ENCODE measurements at regions not wholly inside any gene's neighbourhood (a gene's known extent, or its start where the extent isn't known, plus 50 kb on each side); places are given as distances from the start of the nearest gene placed in this dataset.

DNA sequence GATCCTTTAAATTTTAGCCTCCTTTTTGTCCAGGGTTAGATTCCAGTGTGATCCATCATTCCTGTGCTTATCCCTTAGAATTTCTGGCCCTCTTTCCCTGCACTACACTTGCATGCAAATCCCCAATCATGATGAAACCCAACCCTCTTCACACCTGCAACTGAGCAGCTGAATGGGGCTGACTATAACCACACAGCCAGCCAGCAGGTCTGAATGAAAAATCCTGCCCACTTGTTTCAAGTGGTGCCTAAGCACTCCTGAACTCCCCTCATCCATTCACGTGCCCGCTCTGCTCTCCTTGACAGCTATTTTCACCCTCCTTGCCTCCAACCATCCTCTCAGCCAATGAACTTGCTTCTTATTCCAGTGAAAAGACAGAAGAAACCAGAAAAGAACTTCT, 80.5 kb upstream of the AFF3 start:
- DNase-seq (ENCODE audit: low spot score in 2 of 2) (no peak), FAIRE-seq (no peak)

DNA sequence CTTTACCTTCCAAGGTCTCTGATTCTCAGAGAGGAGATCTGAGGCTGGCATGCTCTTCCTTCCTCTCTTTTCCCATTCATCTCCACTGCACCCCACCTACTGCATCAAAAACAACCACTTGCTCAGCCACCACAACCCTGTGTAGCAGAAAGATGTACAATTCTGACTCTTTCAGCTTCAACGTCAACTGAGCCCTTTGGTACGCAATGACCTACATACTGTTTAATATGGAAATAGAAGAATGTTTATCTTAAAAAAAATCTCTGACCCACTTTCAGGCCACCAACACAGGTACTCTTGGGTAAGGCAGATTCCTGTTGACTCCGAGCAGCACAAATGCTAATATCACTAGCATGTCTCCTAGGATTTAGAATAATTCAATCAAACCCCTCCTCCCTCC, 76.2 kb upstream of the AFF3 start:
- no peak for DNase-seq (ENCODE audit: low spot score in 2 of 2)
- FAIRE-seq, result no peak

DNA sequence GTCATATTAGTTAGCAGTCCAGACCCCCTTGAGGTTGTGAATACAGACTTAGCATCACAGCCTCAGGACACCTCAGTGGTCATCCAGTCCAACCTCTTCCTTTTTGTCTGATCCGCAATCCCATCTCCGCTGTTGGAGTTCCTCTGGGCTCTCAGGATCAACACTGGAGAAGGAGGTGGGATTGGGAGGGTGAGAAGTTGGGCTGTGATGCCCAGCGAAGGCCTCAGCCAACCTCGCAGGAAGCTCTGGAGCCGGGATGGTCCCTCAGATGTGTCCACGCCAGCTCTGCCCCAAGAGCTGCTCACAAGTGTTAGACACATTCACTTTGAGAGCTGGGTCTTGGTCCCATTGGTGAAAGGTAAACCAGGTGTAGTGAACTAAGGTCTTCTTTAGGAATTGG, 74.9 kb upstream of the AFF3 start:
- DNase-seq (ENCODE audit: low spot score in 2 of 2) (no peak), FAIRE-seq (no peak)

DNA sequence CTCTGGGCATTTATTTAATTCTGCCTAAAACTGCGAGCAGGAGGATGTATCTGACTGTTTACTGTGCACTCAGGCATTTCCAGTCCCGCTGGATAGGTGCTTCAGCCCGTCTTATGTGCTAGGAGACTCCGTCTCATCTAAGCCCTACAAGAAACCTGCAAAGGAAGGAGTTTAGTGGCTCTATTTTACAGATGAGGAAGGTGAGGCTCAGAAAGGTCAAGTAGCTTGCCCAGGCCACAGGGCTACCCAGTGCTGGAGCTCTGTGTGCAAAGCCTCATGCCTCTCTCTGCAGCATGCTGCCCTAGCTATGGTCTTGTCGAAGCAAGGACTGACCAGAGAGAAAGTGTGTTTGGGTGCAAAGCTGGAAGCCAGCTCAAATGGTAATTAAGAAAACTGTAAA, 73.6 kb upstream of the AFF3 start:
- DNase-seq (ENCODE audit: low spot score in 2 of 2) (no peak), FAIRE-seq (no peak)

DNA sequence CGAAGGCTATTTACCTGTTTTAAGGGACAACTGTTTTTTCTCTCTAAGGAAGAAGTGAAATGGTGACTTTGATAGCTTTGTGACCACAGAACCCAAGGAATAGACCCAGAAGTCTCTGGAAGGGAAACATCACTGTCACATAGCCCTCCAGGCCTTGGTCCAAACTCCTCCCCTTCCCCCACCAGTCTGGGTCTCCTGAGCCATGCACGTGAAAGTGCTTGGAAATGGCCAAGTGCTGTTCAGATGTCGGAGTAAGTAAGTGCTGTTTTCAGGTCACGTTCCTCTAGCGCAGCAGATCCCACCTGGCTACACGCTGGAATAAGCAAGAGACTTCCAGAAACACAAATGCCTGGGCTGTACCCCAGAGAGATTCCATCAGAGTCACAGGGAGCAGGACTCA, 73.0 kb upstream of the AFF3 start:
- FAIRE-seq (no peak), DNase-seq (ENCODE audit: low spot score in 2 of 2) (no peak)

DNA sequence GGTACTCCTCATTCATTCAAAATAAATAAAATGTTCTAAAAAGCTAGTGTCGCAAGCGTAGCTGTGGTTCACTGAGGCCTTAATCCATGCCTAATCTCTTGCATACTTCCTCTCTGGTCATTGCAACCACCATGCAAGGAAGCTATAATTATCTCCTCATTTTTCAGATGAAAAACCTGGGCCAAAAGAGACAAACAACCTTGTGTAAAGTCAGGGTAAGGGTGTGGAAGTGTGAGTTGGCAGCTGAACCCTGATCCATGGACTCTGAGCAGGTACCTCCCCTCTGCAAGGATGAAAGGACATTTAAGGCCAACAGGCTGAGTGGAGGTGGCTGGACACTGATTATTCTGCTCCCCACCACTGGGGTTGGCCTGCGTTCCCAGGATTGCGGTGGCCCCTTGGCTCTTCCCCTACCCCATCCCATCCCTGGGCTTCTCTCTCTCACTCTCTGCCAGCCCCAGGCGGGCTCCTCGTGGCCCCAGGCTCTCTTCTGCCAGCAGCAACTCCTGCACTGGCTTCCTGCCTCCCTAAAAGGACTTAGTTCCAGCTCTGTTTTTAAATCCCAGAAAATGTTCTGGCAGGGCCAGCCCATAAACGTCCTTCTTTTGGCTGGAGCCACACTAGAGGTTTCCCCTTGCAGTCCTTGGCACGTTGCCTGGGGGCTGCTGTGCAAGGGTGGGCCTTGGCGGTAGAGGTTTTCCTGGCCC, 72.0 kb upstream of the AFF3 start:
- no peak for FAIRE-seq
- DNase-seq (ENCODE audit: low spot score in 2 of 2), result no peak

DNA sequence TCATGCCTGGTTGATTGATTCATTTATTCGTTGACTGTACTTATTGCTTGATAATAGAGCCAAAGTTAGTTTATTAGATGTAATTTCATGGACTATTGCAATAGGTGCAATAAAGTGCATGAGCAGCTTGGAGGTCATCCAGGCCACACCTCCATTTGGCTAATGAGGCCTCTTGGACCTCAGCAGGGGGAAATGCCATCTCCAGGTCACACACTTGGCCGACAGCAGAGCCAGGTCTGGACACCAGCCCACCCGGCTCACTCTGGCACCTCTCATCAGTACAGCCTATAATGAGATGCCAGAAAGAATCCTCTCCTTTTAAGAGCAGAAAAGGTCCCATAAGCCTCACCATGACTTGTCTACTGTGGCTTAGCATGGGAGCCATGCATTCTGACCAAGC, 71.2 kb upstream of the AFF3 start:
- no peak for FAIRE-seq
- DNase-seq (ENCODE audit: low spot score in 2 of 2), result no peak

DNA sequence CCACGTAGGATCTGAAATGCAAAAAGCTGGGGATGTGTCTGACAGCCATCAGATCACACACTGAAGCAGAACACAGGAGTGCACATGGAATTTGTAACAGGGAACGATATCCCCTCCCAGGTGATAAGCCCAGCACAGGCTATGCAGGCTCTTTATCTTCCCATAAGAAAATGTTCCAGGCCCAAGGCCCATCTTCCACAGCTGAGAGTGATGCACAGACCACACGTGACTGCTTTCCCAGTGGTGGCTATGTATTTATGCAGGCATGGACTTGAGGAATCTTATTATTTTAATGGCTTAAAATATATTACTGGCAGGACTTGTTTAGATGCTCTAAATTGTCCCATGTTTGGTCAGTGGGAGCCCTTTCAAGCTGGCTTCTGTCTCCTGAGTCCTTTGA, 70.5 kb upstream of the AFF3 start:
- FAIRE-seq, result no peak
- no peak for DNase-seq (ENCODE audit: low spot score in 2 of 2)

DNA sequence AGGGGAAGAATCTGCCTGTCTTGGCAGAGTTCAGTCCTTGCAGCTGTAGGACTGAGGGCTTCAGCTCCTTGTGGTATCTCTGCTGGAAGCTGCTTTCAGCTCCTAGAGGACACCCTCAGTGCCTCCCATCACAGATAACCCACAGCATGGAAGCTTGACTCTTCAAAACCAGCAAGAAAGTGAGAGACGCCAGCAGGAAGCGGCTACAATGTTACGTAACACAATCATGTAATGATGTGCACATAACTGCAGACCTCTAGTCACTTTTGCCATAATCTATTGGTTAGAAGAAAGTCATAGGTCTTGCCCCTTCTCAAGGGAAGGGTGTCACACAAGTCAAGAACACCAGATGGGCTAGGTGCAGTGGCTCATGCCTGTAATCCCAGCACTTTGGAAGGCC, 69.1 kb upstream of the AFF3 start:
- DNase-seq (ENCODE audit: low spot score in 2 of 2) (no peak), FAIRE-seq (no peak)

DNA sequence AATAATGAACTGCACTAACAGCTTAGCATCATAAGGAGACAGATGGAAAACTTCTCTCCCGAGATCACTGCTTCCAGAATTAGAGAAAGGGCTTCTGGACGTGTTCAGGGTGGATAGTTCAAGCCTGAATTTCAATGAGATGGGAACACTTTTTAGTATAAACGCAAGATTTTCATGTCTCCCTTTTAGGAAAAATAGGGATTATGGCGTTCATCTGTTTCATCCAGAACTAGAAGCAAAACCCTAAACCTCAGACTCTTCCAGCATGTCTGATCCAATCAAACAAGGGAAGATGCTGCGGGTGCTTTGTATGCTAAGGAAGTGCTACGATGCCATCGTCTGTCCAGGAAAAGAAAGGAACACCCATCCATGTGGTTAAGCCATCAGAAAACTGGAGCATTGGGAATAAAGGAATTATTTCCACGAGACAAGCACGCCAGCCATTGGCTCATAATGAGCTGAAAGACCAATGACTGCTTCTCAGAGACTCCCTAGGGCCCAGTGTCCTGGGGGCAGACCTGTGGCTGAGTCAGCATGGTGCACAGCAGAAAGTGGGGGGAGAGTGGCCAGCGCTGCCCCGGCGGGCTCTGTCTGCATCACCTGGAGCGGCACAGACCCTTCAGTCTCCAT, 65.9 kb upstream of the AFF3 start:
- FAIRE-seq (no peak), DNase-seq (ENCODE audit: low spot score in 2 of 2) (peak in 1 of 2 donors; percentile 30)

DNA sequence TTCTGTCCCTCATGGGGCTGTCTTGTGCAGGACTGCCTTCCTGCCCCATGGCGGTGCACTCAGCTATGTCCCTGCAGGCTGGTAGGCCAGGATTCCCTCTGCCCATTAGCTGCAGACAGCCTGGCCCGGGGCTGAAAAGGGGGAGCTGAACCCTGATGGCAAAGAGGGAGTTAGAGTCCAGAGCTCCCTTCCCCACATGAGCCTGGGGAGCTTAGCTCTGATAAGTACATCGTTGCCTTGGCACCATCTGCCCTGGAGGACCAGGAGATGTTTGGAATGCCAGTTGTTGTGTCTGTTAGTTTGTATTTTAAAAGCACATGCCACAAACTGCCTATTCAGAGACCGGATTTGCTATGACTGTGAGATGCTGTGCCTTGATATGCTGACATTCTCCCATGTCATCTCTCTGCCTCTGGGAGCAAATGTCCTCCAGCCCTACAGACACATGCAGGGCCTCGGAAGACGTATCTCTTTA, 65.1 kb upstream of the AFF3 start:
- no peak for FAIRE-seq

DNA sequence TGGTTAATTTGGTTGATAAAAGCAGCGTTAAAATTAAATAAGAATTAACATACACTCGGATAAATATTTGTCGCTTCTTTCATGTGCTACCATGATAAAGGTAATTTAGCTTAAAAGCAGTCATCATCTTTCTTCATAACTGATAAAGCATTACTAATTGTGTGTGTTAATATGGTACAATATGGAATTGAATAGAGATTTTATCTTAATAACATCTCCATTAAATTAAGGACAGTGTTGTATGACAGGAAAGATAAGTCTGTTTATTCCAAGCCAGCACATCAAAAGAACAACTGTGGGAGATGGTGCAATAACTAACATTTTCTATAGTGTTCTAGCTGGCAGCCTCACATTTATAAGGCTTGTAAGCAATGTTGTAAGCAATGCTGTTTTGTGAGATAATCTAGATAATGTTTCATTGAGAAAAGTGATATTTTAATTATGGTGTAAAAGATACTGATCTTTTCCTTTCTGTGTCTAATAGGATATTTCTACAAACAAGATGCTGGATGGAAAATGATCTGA, 64.4 kb upstream of the AFF3 start:
- no peak for FAIRE-seq
- DNase-seq (ENCODE audit: low spot score in 2 of 2), result no peak

More for the DNA sequence above, 65.1 kb upstream of the AFF3 start:
- DNase-seq (ENCODE audit: low spot score in 2 of 2), result no peak

DNA sequence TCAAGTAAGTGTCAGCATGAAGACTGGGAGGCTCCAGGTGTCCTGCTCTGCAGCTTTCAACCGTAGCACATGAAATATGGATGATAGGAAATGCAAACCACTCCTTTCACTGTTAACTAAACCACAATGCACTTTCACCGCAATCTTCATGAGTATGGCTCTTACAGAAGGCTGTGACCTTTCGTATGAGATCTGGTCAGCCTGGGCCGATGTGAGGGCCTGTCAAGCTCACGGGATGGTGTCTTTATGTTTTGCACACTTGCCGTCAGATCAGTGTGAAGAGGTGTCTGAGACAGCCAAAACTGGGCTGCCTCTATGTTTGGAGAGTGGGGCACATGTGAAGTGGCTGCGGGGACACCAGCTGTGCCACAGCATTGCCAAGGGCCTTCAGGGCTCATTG, 62.8 kb upstream of the AFF3 start:
- FAIRE-seq, result no peak

DNA sequence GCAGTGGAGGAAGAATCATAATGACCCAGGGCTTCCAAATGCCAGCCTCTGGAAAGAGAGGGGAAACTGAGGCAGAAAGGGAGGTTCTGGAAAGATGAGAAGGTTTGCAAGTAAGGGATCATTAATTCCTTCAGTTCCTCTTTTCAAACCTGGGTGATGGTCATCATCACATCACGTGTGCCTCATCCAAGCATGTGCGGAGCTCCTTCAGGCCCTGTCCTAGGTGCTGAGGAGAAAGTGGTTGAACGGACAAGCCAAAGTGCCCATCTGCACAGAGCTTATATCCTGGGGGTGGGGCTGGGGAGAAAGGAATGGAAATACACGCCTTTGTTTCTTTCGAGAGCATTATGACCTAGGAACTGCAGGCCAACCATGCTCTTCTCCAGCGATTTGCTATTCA, 60.2 kb upstream of the AFF3 start:
- DNase-seq (ENCODE audit: low spot score in 2 of 2) (no peak), FAIRE-seq (no peak)

More for the DNA sequence above, 62.8 kb upstream of the AFF3 start:
- no peak for DNase-seq (ENCODE audit: low spot score in 2 of 2)

DNA sequence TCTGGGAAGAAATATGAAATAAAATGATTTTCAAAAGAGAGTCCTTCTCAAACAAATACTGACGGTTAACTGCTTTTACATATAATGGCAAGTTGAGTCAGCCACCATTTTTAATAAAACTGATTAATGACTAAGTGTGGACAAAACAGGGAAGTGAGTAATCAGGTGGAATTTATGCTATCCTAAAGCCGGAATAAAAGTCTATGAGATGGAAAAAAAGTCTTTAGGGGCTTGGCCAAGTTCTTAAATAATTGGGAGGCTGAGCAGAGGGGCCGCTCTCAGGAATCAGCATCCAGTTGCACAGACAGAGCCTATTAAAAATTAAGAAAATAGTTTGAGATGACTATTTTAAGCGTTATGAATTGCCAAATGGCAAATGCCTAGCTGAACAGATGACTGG, 58.6 kb upstream of the AFF3 start:
- DNase-seq (ENCODE audit: low spot score in 2 of 2) (no peak), FAIRE-seq (no peak)

DNA sequence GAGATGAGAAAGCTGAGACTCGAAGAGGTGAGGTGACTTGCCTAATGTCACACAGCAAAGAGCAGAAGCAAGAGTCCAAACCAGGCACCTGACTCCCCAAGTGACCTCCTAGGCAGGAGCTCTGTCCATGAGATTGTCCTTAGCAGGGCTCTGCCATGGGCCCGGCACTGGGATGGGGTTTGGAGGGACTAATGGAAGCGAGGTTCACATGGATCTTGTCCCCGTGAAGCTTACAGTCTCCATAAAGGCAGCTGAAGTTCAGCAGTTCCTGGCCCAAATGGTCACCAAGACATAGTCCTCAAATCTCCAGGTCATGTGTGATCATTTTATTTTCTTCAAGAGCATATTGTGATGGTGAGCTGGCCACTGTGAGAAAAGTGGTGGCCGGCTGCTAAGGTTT, 57.0 kb upstream of the AFF3 start:
- FAIRE-seq (no peak), DNase-seq (ENCODE audit: low spot score in 2 of 2) (no peak)

DNA sequence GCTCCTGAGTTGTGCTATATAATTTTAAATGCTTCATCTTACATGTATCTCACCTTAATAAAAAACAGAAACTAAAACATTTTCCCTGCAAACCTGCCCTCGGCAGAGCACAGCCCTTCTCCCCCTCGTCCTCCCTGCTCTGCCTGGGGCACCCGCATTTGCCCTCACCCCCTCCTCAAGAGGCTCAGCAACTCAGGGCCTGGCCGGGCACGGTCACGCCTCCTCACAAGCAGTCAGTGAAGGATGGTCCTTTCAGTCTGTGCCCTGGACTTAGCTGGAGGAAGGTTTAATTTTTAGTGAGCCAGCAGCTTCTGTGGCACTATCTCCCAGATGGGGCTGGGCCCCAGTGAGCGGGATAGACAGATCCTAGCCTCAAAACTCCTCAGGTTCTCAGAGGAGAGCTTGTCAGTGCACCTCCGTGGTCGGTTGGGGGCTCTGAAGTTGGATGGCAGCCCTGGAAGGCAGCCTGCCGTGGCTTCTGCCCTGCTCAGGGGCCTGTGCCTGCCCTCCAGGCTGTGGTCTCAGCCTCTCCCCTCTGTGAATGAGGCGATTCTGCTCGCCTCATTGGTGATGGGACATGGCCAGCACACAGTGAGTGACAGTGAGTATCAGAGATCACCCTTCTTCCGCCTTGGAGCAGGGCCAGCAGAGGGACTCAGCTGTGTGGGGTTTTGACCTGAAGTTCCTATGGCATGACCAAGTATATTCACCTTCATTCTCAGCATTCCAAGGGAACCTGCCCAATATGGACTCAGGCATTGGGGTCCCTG, 56.3 kb upstream of the AFF3 start:
- FAIRE-seq, result no peak

DNA sequence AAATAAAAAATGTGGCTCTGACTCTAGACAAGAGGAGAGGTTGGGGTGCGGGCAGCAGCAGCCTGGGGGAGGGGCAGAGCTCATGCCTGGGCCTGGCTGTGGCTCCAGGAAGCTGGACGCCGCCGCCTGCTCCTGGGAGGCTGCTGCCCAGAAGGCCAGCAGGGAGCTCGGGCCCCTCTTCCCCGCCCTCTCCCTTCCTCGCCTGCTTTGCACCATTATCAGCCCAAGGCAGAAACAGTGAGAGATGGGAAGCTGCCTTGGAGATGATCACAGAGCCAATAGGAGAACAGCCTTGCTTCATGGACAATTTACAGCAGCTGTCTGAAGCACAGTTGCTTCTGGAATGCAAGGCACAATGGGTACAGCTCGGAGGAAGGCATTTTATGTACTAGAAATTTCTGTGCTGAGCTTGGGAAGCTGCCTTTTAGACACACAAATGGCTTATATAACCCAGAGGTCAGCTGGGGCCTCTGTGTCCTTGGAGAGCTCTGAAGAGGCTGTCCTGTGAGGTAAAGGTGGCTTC, 55.3 kb upstream of the AFF3 start:
- DNase-seq (ENCODE audit: low spot score in 2 of 2), result peak in 1 of 2 donors; percentile 35
- FAIRE-seq, result no peak

More for the DNA sequence above, 56.3 kb upstream of the AFF3 start:
- DNase-seq (ENCODE audit: low spot score in 2 of 2), result no peak

DNA sequence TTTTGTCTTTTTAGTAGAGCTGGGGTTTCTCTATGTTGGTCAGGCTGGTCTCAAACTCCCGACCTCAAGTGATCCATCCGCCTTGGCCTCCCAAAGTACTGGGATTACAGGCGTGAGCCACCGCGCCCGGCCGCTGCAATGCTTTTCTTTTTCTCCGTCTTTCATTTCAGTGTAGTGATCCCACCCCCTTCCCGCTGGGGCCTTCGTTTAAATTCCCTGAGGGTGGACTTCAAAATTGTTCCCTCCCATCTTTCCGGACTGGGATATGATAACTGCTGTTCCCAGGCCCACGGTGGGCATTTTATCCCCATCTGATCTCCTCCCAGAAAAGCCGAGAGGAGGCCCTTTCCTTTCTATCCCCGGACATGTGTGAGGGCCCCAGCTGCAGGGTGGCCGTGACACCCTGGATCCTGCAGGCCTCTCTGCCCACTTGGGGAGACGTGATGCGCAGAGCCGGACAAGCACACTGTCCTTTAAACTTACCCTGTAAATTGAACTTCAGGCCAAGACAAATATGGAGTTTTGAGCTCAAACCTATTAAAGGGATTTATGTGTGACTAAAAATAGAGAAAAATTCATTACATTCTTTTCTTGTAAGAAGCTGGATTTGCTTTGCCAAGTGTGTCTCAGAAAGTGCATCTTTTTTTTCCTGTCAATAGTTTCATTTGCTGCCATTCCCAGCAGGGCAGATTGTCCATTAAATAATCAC, 54.5 kb upstream of the AFF3 start:
- FAIRE-seq, result no peak
- DNase-seq (ENCODE audit: low spot score in 2 of 2), result no peak

DNA sequence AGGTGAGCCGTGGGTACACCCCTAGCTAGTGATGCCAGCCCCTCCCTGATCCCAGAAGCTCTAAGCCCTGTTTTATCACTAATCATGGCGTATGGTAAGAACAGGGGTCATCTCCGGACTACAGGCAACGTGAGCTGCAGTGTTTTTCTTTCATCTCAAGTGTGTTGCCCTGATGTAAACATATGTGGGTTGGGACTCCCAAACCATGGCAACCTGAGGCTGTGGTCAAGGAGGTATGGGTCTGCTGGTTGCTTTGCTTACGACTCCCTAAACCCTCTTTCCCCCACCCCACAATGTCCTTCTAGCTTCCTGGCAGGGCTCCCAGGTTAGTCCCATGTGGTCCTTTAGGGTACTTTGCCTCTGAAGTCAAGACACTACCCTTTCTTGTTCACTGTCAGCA, 53.6 kb upstream of the AFF3 start:
- no peak for FAIRE-seq
- no peak for DNase-seq (ENCODE audit: low spot score in 2 of 2)

DNA sequence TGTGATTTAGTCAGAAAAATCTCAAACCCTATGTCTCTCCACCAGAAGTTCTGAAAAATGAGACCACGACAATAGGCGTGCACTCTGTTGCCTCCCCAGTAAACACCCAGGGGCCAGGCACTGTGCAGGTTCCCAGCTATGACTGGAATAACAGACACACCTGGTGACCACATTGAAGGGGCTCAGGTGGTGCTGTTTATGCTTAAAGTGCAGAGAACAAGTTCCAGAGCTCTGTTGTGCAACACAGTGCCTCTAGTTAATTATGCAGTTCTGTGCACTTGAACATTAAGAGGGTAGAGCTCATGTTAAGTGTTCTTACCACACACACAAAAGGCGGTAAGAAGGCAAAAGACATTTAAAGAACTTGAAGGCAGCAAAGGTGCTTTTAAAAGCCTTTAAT, 52.6 kb upstream of the AFF3 start:
- no peak for FAIRE-seq
- no peak for DNase-seq (ENCODE audit: low spot score in 2 of 2)
